Common myeloid progenitor, CD34-positive (primary cell): ENCODE measurements at regions not wholly inside any gene's neighbourhood (a gene's known extent, or its start where the extent isn't known, plus 50 kb on each side); places are given as distances from the start of the nearest gene placed in this dataset.

Experiments
- CTCF ChIA-PET: fragments of 350-600 bp; sonication (Branson Sonifier 250); formaldehyde crosslinking; loops from one replicate; lab custom pipeline; 2021; ENCODE audit warnings: antibody characterized with exemption; lab: Charles Lee
- POLR2A ChIA-PET: fragments of 350-600 bp; sonication (Branson Sonifier 250); formaldehyde crosslinking; loops from one replicate; lab custom pipeline; 2021; ENCODE audit warnings: antibody characterized with exemption; lab: Charles Lee
- DNase-seq, 3 donors: peaks; one replicate each; pipeline versions ENCODE4 v3.0.0 to v3.0.0-alpha.2; 2013
- H3K27ac ChIP-seq, 2 experiments: 1 replicate in 1 of 2; 2 replicates in 1 of 2; pipeline ENCODE4 v1.7.0; 2013; ENCODE audit warnings: inconsistent platforms in 2 of 2, low read length in 2 of 2, mild to moderate bottlenecking in 2 of 2, low read depth in 1 of 2, moderate library complexity in 1 of 2; ENCODE audit not compliant: severe bottlenecking in 2 of 2, insufficient read depth in 1 of 2, poor library complexity in 1 of 2
- H3K27me3 ChIP-seq, 5 experiments: replicated peaks in 2 of 5; 1 replicate in 3 of 5; 2 replicates in 2 of 5; pipeline versions ENCODE4 v1.6.1 to v1.7.0; 2013; ENCODE audit warnings: low read length in 4 of 5, mild to moderate bottlenecking in 2 of 5, moderate library complexity in 2 of 5, inconsistent platforms in 1 of 5; ENCODE audit not compliant: insufficient read depth in 5 of 5, control insufficient read depth in 4 of 5
- H3K36me3 ChIP-seq, 4 experiments: 1 replicate in 2 of 4; 2 replicates in 2 of 4; pipeline versions ENCODE4 v1.6.1 to v1.7.0; 2013; ENCODE audit warnings: low read length in 3 of 4, control low read depth in 1 of 4, mild to moderate bottlenecking in 1 of 4; ENCODE audit not compliant: control insufficient read depth in 4 of 4, insufficient read depth in 4 of 4
- H3K4me1 ChIP-seq, 4 experiments: 1 replicate in 3 of 4; 2 replicates in 1 of 4; pipeline versions ENCODE4 v1.6.1 to v1.7.1; 2013; ENCODE audit warnings: low read length in 3 of 4, mild to moderate bottlenecking in 3 of 4, control low read depth in 1 of 4, inconsistent platforms in 1 of 4, moderate library complexity in 1 of 4; ENCODE audit not compliant: control insufficient read depth in 4 of 4, insufficient read depth in 4 of 4; ENCODE audit errors: control extremely low read depth in 1 of 4
- H3K4me3 ChIP-seq, 7 experiments: 1 replicate in 4 of 7; 2 replicates in 3 of 7; pipeline versions ENCODE4 v1.5.1 to v1.7.0; 2013; ENCODE audit warnings: mild to moderate bottlenecking in 7 of 7, low read length in 6 of 7, moderate library complexity in 6 of 7, inconsistent platforms in 2 of 7, low read depth in 2 of 7, control low read depth in 1 of 7; ENCODE audit not compliant: insufficient read depth in 4 of 7, control insufficient read depth in 1 of 7; ENCODE audit errors: extremely low read depth in 1 of 7
- H3K9me3 ChIP-seq, 5 experiments: 1 replicate in 4 of 5; 2 replicates in 1 of 5; pipeline versions ENCODE4 v1.6.1 to v1.7.1; 2013; ENCODE audit warnings: low read length in 4 of 5, mild to moderate bottlenecking in 2 of 5, inconsistent platforms in 1 of 5, low read depth in 1 of 5, moderate library complexity in 1 of 5; ENCODE audit not compliant: control insufficient read depth in 4 of 5, insufficient read depth in 2 of 5; ENCODE audit errors: control extremely low read depth in 1 of 5
- WGBS: methylation state at CpG from one replicate; pipeline ENCODE4 v1.1.5; 2013; ENCODE audit not compliant: insufficient coverage; 5-methylcytosine and 5-hydroxymethylcytosine counted together

DNA sequence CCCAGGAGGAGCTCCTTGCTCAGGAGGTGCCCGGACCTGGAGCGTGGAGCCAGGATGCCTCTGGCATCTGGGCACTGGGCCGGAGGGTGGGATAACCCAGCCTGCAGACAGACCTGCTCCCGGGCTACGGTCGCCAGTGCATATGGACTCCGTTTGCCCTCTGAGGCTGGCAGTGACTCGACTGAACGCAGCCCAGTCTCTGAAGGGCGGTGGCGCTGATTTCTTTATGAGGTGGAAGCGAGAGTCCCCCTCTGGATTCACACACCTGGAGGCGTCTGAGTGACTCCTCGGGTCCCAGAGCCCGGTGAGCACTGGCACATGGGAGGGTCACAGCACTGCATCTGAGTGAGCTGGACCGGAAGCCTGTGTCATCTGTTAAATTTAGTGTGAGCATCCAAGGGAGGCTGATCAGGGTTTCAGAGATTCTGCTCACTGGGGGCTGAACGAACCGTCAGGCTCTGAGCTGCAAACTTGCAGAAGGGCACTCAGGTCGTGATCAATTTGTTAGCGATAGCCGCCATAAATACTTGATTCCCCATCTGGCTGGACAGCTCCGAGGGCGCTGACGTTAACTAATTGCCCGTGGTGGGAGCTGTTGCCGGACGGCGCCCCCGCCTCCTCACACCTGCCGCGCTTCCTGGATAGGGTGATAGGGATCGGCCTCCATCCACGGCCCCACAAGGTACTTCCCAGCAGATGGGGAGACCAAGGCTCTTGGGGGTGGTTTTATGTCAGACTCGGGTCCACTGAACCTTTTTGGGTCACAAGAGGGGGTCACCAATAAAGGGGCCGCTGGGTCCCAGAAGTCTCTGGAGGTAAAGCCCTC is 60.7 kb upstream of the TTC34 start:
- Histone ChIP-seq H3K36me3 (no peaks in the 10 kb centered on the region), H3K9me3 (peaks cover 0 to 4% (median 0%) of the 10 kb centered on the region in 5 experiments), H3K4me1 (peaks cover 0 to 50% (median 20%) of the 10 kb centered on the region in 4 experiments), H3K27ac (no peak overlapping the region), H3K27me3 (no peaks in the 10 kb centered on the region), H3K4me3 (no peak overlapping the region)
- CTCF ChIA-PET = interaction anchor here (0.9 to 1.4 kb wide), 3 partner anchors 16 to 58 kb away, joined by 3 to 7 read pairs (median 3); no protein-coding TSS in a partner anchor
- 79% methylated on average over 27 of the region's 35 CpGs for whole genome bisulfite sequencing
- no peak for DNase-seq
- POLR2A ChIA-PET = no interaction called here

DNA sequence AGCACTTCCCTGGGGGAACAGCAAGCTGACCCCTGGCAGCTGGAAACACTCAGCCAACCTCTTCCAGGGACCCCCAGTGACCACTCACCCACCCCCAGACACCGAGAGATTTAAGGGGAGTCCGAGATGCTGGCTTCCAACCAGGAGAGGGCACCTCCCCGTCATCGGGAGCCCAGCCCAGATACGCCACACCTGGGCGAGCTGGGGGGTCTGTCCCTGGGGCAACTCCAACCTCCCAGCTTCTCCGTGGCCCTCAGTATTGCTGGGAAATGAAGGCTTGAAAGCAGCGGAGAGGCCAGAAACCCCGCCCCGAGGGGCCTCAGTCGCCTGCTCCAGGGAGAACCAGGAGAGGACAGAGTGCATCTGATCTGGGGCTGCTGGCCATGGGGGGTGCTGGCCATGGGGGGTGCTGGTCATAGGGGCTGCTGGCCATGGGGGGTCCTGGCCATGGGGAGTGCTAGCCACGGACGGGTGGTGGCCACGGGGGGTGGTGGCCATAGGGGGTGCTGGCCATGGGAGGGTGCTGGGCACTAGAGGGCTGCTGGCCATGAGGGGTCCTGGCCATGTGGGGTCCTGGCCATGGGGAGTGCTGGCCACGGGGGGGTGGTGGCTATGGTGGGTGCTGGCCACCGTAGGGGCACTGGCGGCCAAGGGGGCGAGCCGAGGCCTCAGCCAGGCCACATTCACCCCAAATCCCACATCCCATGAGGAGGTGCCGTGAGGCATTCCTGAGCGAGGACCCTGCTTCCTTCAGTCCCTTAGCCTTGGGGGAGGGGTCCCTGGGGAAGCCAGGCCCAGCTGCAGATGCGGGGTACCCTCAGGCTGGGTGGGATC is 61.5 kb upstream of the TTC34 start:
- WGBS = 96% methylated on average over 12 of the region's 22 CpGs
- ChIA-PET CTCF (interaction anchor here (1.0 to 1.4 kb wide), 2 partner anchors 16 to 57 kb away, joined by 3 to 7 read pairs; no protein-coding TSS in a partner anchor), POLR2A (no interaction called here)
- no peak for DNase-seq
- no peaks in the 10 kb centered on the region for H3K36me3 ChIP-seq
- H3K27me3 ChIP-seq = no peaks in the 10 kb centered on the region
- H3K4me1 ChIP-seq = peaks cover 0 to 58% (median 27%) of the 10 kb centered on the region in 4 experiments
- H3K27ac ChIP-seq = no peak overlapping the region
- peak overlapping the region in 3 of 7 experiments; percentile 2 to 42 (median 4) for H3K4me3 ChIP-seq
- H3K9me3 ChIP-seq = peaks cover 0 to 4% (median 0%) of the 10 kb centered on the region in 5 experiments

DNA sequence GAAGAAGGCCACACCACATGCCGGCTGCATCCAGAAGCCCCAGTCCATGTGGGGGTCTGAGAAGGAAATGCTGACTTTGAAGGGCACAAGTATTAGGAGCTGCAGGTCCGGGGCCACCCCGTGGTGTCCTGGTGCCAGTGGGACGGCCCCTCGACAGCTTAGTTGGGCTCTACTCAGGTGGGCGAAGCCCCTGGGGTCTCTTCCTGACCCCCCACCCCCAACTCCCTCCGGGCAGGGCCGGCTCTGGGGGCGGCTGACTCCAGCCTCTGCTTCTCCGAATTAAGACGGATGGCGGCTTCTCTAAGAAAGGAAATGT is 62.1 kb upstream of the TTC34 start:
- POLR2A ChIA-PET = no interaction called here
- 5% methylated on average over 8 of the region's 12 CpGs for WGBS
- DNase-seq = no peak

DNA sequence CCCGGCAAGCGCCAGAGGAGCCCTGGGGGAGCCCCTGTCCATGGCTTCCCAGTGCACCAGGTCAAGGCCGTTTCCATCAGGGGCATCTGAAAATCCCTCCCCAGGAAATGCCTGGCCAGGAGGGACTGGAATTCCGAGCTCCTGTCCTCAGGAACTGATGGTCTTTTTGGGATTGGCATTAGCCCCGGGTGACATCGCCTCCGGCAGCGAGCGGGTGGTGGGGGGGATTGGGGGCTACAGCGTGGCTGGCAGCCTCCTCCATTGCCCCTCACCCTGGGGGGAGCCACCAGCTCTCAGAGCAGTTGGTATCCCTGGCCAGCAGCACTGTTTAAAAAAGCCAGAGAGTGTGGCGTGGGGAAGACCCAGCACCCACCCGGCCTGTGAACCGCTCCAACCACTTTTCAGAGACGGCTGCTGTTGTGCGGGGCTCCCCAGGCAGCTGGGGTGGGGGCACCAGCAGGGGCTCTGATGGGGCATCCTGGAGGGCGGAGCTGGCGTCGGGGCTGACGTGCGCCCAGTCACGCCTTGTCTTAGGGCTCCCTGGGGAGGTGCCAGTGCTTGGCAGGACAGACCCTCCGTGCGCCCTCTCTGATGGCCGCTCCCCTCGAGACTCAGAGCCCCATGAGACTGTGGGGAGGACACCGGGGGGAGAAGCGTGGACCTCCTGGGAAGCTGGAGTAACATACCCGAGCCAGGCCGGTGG is 62.9 kb upstream of the TTC34 start:
- CTCF ChIA-PET = interaction anchor here (0.9 to 2.0 kb wide), 3 partner anchors 7 to 57 kb away, joined by 3 to 4 read pairs (median 3); no protein-coding TSS in a partner anchor
- POLR2A ChIA-PET = no interaction called here

More for the DNA sequence above, 62.1 kb upstream of the TTC34 start:
- Histone ChIP-seq H3K4me1 (peaks cover 0 to 64% (median 32%) of the 10 kb centered on the region in 4 experiments), H3K27ac (no peak overlapping the region), H3K9me3 (peaks cover 0 to 4% (median 0%) of the 10 kb centered on the region in 5 experiments), H3K27me3 (no peaks in the 10 kb centered on the region), H3K36me3 (no peaks in the 10 kb centered on the region), H3K4me3 (peak overlapping the region in 3 of 7 experiments; percentile 2 to 42 (median 4))
- CTCF ChIA-PET = no interaction called here

DNA sequence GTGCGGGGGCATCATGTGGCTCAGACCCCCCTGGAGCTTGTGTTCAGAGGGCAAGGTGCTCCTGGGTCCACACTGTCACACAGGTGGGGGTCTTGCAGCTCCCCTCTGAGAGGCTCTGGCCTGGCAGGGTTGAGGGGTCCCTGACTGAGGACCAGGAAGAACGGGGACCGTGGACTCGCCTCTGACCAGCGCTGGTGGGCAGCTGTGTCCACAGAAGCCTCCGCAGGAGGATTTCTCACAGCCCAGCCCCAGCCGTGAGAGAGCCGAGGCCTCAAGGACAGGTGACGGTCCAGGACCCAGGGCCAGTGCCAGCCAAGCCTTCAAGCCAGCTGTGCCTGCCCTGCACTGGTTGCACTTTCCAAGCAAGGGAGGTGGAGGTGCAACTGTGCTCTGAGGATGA is 63.5 kb upstream of the TTC34 start:
- H3K36me3 ChIP-seq = no peaks in the 10 kb centered on the region

More for the DNA sequence above, 62.9 kb upstream of the TTC34 start:
- DNase-seq = no peak
- H3K4me3 ChIP-seq = no peak overlapping the region
- no peaks in the 10 kb centered on the region for H3K27me3 ChIP-seq
- 69% methylated on average over 22 of the region's 29 CpGs for WGBS
- peaks cover 0 to 71% (median 39%) of the 10 kb centered on the region in 4 experiments for H3K4me1 ChIP-seq
- H3K27ac ChIP-seq = no peak overlapping the region
- no peaks in the 10 kb centered on the region for H3K36me3 ChIP-seq
- peaks cover 0 to under 1% (median 0%) of the 10 kb centered on the region in 5 experiments for H3K9me3 ChIP-seq

DNA sequence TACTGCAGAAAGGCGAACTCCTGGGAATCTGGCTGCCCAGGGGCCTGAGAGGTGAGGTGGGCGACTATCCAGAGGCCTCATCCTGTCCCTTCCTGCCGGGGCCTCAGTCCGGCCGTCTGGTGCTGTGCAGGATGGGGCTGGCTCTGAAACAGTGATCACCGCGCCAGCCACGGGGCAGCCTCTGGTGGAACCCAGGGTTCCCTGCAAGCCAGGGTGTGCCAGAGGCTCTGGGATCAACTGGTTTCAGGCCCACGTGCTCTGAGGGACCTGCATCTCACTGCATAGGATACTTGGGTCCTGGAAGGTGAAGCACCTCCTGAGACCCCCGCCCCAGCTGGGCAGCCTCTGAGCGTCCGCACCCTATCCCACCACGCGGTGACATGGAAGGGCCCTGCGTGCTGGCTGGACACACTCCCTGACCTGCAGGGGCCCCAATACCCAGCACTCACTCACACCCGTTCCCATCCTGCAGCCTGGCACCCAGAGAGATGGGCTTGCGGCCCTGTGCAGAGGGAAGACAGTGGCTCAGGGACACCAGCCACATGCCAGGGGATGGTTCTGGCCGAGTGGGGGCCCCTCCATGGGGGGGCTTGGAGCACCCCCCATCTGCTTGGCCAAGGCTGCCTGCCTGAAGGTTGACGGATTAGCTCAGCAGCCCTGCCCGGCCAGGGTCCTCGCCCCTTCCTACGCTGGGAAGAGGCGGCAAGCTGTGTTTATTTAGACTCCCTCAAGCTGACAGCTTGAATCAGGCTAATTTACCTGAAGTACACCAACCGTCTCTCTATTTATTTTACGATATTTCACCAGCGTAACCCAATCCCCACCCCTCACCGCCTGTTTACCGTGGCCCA is 64.3 kb upstream of the TTC34 start:
- Histone ChIP-seq H3K9me3 (peaks cover 0 to 2% (median under 1%) of the 10 kb centered on the region in 5 experiments), H3K4me3 (no peak overlapping the region), H3K27me3 (no peaks in the 10 kb centered on the region), H3K36me3 (no peaks in the 10 kb centered on the region), H3K4me1 (peaks cover 0 to 72% (median 39%) of the 10 kb centered on the region in 4 experiments), H3K27ac (no peak overlapping the region)
- ChIA-PET POLR2A (interaction anchor here (0.6 kb wide), 1 partner anchor 913 kb away, joined by 3 read pairs; no protein-coding TSS in a partner anchor), CTCF (interaction anchor here (1.0 to 2.0 kb wide), 4 partner anchors 9 to 147 kb away, joined by 3 to 4 read pairs (median 3); no protein-coding TSS in a partner anchor)
- DNase-seq = no peak
- WGBS = 97% methylated on average over 25 of the region's 28 CpGs

More for the DNA sequence above, 63.5 kb upstream of the TTC34 start:
- Histone ChIP-seq H3K4me3 (no peak overlapping the region), H3K9me3 (no peaks in the 10 kb centered on the region), H3K27ac (no peak overlapping the region), H3K27me3 (no peaks in the 10 kb centered on the region), H3K4me1 (peaks cover 0 to 72% (median 39%) of the 10 kb centered on the region in 4 experiments)
- ChIA-PET CTCF (interaction anchor here (0.9 to 2.0 kb wide), 3 partner anchors 8 to 57 kb away, joined by 3 to 4 read pairs (median 3); no protein-coding TSS in a partner anchor), POLR2A (no interaction called here)
- 98% methylated on average over 9 of the region's 9 CpGs for WGBS
- no peak for DNase-seq
